Dermis blood vessel endothelial cell (primary cell): ENCODE measurements at regions not wholly inside any gene's neighbourhood (a gene's known extent, or its start where the extent isn't known, plus 50 kb on each side); places are given as distances from the start of the nearest gene placed in this dataset.

Experiments used
- DNase-seq: peaks from one replicate; pipeline ENCODE4 v3.0.0; 2010

DNA sequence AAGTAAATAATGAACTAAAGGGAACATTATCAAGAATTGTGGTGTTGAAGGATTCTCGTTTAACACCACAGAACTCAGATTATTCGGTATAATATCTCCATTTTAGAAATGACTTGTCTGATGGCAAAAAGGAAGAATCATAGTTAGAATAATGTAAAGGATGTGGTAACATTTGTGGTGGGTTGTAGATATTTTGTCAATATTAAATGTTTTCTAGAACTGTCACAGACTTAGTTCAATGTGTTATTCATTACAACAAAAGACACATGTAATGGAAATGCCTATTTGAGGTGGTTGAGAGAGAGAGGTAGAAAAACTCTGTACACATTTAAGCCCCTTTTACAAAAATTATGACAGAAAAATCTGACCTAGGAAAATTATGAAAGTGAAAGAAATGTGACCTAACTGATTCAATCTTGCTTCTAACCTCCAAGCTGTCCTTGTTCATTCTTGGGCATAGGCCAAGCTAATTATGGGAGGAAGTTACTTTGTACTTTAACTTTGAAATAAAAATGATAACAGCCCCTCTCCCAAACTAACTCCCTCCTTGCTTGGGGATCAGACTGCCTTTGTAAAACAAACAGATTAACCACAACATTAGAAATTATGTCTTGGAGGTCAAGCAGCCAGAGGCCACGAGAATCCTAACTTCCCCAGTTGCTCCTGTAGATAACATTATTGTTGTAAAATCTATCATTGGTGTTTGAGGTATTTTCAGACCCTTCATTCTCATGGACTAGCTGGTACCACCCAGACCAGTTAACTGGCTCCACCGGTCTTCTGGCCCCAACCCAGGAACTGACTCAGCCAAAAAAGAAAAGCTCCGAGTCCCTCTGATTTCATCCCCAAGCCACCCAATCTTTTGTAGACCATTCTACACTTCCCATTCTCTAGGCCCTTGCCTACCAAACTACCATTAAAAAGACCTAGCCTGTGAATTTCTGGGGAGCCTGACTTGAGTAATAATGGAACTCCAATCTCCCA is 1287.8 kb upstream of the CDH8 start:
- DNase-seq = no peak

DNA sequence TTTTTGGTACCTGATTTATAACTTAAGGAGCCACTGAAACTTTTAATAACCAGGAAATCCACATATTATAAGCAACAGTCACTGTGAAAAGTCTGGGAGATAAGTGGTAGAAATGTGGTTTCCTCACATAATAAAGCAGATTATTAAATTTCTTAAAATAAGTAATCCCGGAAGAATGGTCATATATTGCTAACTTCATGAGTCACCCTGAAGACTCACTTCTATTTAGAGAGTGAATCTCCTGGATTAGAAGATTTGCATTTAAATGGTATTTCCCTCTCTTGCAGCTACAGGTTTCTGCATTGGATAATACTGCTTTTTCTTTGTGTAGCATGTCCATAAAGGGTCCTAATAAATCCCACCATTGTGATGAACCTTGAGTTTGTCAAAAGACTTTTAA is 1286.8 kb upstream of the CDH8 start:
- no peak for DNase-seq

DNA sequence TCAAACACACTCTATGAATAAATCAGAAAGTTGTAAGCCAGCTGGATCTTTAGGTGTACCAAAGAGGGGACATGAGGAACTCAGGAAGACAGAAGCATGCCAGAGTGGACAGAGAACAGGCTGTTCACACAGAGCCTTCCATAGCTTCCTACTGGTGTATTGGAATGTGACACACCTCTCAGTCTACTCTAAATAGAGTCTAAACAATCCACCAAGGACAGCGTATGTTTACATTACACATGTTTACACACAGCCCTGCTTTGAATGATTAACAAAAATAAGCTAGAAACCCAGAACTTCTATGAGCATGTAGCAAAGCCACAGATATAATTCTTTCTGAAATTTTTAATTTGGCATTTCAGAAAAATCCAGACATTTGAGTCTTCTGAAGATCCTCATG is 1279.0 kb upstream of the CDH8 start:
- no peak for DNase-seq

DNA sequence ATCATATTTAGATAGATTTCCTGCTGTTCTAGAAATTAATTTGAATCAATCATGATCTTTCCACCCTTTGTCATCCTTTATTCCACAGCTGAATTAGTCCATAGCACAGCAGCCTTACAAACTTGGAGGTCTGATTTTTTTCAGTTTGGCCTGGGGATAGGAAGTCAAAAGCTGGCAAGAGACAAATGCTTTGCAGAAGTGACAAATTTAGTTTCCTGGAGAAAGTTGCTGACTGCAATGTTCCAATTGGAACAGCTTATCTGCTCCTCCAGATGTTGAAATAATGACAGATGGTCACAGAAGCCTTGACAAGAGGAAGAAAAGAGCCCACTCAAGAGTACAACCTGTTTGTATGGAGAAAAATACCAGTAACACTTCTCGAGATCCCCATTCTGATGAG is 1276.1 kb upstream of the CDH8 start:
- DNase-seq = no peak

DNA sequence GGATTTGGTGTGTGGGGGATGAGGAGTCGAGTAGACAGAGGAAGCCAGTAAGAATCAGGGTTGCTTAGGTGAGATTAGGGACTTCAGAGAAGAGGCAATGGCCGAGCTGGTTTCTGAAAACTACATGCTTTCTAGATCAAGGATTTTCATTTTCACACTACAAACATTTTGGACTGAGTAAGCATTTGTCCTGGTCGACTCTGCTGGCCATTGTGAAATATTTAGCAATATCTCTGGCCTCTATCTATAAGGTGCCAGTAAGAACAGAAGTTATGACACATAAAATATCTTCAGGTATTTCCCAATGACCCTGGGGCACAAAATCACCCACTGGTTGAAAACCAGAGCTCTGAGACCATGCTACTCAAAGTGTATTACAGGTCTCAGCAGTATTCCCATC is 1275.1 kb upstream of the CDH8 start:
- no peak for DNase-seq

DNA sequence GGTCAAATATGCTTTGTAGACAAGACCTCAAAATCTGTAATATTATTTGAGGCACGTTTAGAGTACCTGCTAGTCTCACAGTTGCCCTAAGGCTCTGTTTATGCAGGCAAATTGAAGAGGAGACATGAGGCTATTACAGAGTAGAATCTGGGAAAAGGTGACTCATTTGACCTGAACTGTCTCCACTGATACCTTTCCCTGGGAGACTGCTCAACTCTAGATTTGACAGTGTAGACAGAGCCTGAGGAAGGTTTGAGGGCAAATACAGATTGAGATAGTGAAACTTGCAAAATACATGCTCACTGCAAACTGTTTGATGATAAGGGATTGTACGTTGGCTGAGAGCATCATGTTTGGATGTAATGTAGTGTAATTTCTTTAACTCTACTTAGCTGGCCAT is 1266.6 kb upstream of the CDH8 start:
- DNase-seq = no peak

DNA sequence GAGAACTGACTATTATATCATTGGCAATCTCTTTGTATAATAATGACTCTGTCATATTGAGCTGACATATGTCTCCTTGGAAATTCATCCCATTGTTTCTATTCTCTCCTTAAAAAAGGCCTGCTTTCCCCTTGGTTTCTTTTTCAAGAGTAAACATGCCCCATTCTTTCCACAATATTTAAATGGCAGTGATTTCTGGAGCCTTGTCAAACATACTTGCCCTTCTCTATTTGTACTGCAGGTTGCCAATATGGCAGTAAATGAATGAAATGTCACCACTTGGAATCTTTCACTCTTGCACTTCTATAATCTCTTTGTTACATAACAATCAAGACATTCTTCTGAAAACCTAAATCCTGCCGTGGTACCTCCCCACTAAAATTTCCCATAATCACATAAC is 1265.1 kb upstream of the CDH8 start:
- DNase-seq = no peak

DNA sequence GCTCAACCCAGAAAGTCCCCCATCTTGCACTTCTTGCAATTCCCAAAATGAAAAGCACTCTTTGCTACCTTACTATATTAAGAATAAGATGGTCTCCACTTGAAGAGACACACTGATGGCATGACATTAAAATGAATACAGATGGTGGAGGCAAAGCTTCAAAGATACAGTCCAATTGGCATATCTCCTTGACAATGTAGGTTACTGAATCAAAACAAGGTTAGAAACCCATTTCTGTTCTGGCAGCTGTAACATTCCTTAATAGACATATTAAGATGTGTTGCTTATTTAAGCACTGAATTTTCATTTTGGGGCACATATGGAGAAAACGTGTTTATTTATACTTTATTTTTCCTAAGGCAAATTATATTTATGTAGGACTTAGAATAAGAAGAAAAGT is 1262.8 kb upstream of the CDH8 start:
- no peak for DNase-seq

DNA sequence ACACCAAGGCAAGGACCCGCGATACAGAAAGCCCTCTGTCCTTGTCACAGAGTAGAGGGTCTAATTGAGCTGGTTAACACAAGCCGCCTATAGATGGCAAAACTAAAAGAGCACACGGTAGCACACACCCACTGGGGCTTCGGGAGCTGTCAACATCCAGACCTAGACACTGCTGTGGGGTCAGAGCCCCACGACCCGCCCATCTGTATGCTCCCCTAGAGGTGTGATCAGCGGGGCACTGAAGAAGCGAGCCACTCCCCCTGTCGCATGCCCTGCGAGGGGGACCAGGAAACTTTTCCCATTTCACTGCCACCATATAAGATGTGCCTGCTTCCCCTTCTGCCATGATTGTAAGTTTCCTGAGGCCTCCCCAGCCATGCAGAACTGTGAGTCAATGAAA is 1255.8 kb upstream of the CDH8 start:
- no peak for DNase-seq

DNA sequence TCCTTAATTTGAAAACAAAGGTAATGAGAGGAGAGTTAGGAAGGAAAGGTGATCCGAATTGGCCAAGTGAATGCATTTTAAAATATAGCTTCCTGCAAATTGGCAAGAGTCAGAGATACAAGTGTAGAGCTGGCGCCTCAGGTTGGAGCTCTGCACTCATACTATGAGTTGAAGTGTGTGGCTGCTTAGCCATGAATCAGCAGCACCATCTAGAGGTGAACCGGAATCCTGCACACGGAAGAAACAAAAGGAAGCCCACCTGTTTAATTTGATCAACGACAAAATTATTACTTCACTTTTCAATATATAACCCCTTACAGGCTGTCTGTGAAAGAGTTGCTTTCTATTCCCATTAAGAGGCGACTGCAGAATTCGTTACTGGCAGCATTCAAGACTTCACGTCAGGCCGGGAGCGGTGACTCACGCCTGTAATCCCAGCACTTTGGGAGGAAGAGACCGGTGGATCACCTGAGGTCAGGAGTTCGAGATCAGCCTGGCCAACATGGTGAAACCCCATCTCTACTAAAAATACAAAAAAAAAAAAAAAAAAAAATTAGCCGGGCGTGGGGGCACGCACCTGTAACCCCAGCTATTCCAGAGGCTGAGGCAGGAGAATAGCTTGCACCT is 1253.7 kb upstream of the CDH8 start:
- DNase-seq = no peak

DNA sequence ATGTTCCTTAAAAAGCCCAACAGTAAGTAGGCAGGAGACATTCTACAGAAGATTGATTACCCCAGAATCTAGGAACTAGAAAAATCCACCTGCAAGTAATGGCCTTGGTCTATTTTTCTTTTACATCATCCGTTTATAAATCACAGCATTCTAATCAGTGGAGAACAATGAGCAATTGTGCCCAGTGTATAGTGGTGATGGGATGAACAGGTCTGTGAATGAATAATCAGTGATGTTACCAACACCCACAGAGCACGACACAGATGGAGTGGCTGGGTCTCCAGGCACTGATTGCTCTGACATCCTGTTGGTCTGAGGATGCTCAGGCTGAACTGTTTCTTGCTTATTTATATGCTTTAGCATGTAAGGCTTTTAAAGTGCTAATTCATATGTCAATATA is 1251.2 kb upstream of the CDH8 start:
- no peak for DNase-seq

DNA sequence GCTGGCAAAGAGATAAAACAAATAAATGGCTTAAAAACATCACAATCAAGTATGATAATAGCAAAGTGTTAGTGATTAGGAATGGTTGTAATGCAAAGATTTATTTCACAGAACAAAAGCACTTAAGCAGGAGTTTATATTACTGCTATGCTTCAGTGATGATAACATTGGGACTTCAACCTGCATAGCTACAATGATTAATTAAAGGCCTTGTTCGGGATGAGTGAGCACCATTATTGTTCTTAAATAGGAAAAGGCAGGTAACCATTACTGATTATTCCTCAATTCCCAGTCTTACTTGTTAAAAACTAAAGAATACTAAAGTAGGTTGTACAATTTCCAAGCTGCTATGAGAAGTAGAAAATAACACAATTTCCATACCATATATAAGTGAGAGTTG is 1247.5 kb upstream of the CDH8 start:
- DNase-seq = no peak

DNA sequence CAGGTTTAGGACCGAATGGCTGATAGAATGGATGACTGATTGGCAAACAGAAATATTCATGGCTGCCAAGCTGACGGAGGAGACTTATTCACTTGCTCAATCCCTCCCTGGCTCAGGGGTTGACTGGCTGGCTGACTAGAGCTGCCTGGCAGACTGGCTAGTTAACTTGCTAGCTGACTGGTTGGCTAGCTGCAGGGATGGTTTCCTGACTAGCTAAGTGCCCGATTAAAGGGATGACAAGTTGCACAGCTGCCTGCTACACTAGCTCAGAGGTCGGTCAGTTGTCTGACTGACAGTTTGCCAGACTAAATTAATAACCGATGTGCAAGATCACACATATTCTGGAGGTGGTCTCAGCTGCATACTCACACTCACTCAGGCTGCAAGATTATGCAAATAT is 1208.4 kb upstream of the CDH8 start:
- no peak for DNase-seq

DNA sequence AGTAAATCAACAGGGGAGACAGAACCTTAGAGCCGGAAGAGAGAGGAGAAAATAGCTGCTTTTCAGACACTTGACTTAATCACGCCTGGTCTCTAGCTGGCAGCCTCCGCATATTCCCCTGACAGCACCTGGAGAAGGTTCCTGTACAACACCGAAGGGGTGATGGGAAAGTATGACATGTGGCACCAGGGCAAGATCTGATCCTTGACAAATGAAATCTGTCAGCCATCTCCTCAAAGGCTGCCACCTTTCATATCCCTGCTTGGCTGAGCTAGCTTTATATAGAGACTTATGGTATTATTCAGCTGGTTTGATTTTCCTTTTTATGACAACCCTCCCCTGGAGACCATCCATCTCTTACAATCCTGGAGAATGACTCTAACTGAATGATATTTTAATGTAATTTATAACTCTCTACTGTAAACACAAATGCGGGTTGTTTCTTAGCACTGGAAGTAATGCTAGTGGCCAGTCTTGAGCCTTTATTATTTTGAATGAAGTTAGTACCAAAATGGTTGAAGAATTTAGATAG is 1205.3 kb upstream of the CDH8 start:
- no peak for DNase-seq

DNA sequence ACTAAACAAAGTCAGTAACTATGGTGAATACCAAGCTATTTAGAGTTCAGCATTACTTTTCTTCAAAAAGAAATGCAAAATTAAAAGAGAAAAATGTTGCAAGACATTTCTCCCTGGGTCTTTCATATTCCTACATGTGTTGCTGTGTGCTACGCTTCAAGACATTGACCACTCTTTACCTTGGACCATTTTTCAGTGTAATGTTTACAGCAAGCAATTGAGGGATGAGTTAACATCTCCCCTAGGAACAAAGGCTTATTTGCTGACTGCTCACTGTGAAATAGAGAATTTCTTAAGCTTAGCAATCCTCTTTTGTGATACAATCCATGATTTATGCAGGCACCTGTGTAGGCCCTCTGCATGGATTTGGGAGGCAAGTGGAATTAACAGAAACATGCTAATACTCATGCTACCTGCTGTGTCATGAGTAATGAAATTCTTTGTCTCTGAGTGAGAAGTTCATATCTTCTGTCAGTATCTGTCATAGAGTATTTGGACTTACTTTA is 1202.9 kb upstream of the CDH8 start:
- no peak for DNase-seq

DNA sequence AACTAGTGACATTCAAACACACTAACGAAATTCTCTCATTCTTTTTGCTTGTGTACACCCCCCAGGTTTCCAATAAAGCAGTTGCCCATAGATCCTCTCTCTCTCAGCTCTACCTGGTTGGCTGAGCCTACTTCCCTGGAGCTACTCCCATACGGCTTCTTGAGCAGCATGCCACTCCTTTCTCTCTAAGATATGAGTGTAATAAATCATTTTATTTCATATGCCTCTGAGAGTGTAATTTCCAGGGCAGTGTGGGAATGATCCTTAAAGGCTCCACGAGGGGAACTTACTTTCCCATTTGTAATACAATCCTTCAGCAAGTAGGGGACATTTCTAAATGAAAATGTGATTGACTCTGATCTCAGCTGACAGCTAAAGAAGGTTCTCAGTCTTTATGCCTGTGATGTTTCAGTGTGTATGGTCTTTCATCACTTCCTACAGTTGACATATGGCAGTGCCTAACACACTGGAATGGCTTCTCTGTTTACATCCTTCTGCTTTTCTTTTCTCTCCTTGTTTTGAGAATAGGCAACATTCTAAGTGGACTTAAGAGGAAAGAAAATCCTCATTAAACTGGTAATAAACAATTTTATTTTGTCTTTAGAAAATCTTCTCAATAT is 1194.3 kb upstream of the CDH8 start:
- DNase-seq = no peak

DNA sequence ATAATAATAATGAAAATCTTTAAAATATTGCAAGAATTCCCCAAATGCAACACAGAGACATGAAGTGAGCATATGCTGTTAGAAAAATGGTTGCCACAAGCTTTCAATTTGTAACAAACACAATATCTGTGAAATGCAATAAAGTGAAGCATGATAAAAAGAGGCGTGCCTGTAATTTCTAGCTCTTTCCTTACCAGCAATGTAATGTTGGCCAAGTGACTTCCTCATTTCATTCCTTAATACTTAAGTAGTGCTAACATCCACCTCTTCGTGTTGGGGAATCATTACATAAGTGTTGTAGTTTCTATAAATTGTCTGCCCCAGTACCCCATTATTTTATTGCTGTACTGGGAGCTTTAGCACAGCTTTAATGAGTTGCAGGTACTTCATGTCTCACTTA is 1192.0 kb upstream of the CDH8 start:
- no peak for DNase-seq

DNA sequence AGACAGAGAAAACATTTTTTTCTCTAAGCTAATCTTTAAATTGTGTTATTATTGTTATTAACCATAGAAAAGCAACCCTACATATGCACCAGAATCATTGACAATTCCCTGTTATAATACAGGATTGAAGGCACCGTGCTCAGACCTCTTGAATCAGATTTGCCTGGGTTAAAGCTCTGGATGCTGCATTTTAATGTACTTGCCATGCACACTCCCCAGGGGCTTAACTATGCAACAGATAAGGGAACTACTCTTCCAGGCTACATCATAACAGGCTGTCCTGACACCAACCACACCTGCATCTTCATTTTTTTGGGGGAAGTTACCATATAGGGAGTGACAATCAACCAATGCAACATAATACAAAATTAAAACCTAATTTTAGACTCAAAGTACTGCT is 1187.6 kb upstream of the CDH8 start:
- DNase-seq = no peak

DNA sequence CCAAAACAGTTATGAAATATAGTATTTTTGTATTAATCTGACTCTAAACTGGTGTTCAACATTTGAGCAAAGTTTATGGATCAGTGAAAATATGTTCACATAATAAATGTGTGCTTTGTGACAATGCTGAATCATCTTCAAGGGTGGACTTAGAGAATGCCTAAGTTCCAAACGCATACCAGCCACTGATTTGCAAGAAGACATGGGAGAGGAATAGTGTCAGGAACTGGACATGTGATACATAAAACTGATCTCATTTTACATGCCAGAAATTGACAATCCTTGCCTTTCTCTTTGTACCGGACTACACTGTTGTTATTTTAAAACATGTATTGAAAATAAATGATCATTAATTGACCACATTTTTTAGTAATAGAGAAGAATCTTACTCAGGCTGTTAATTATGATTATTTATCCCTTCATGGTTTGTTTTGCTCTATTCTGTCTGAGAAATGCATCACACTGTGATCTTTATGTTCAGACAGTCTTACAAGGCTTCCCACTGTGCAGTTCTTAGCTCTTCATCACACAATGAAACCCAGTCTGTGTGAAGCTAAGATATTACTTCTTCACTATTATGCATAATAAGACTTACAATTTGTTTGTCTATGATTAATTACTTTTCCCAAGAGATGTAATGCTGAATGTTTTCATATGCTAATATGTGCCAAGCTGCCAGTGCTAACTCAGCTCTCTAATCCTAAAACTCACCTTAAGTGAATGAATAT is 1180.6 kb upstream of the CDH8 start:
- DNase-seq = no peak

DNA sequence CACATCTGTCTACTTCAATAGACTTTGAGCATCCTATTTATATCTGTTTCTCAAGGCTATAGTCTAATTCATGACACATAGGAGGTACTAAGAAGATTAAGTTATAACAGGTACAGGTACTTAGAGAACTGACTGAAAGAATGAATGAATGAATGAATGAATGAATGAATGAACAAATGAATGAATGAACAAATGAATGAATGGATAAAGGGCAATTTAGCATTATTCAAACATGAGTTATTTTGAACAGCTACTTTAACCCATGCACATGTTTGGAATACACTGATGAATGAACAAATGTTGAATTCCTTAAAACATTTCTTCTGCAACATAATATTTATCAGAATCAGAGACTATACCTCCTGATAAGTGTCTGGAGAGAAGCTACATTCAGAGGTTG is 1165.6 kb upstream of the CDH8 start:
- no peak for DNase-seq

DNA sequence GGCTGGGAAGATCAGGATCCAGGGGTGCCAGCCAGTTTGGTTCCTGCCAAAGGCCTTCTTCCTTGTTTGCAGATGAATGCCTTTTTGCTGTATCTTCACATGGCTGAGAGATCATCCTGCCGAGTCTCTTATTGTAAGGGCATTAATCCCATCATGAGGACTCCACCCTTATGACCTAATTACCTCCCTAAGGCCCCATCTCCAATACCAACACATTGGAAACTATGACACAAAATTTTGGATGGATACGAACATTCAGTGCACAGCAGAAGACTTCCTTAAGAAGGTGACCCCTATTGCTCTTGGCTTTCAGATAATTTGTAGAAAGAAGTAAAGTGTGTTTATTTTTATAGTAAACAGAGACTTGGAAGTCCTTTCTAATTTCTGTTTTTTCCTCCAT is 1164.7 kb upstream of the CDH8 start:
- DNase-seq = no peak

DNA sequence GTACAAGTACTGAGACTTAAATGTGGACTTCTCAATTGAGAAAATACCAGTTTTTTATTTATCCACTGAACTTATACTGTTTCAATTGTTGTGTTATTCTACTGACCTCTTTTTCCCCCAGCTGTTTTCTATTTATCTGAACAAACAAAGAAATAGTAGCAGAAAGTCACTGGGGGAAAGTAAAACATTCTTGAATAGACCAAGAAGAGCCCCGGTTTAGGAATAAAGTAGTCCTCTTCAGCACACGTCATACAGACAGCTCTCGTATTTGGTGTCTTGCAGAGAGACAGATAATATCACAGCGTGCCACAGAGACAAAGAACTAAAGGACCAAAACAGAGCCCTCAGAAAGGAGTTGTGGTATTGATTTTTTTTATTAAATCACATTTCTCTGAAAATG is 1159.1 kb upstream of the CDH8 start:
- no peak for DNase-seq

DNA sequence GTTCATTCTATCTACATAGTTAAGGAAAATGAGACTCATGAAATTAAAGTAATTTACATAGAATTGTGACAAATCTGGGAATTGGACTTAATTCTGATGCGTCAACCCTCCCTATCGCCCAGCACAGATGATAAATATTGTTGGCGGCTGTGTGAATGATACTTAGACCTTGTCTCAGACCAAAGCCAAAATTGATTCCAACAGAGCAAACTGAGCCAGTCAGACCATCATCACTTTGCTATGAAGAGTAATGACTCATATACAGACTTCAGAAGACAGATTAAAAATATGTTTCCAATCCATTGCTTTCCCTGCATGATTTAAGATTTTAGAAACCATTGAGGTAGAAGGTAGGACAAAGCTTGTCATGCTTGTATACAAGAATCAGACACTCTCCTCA is 1156.7 kb upstream of the CDH8 start:
- DNase-seq = no peak
